ENCODE measurements at regions not wholly inside any gene's neighbourhood (a gene's known extent, or its start where the extent isn't known, plus 50 kb on each side); places are given as distances from the start of the nearest gene placed in this dataset.

- TF ChIP-seq CTCF (IDR thresholded peaks at IDR 0.05), result no peak
- no peak for TF ChIP-seq POLR2AphosphoS5 (IDR thresholded peaks at IDR 0.05; ENCODE audit: low read depth, low read length)
- TF ChIP-seq TCF7L2 (IDR thresholded peaks at IDR 0.05; ENCODE audit: low read depth, low read length), result no peak
Observed at GRCh38 chr14:83355609-83356008, 1822.0 kb upstream of the SEL1L start.
